ENCODE measurements at regions not wholly inside any gene's neighbourhood (a gene's known extent, or its start where the extent isn't known, plus 50 kb on each side); places are given as distances from the start of the nearest gene placed in this dataset.

DNA sequence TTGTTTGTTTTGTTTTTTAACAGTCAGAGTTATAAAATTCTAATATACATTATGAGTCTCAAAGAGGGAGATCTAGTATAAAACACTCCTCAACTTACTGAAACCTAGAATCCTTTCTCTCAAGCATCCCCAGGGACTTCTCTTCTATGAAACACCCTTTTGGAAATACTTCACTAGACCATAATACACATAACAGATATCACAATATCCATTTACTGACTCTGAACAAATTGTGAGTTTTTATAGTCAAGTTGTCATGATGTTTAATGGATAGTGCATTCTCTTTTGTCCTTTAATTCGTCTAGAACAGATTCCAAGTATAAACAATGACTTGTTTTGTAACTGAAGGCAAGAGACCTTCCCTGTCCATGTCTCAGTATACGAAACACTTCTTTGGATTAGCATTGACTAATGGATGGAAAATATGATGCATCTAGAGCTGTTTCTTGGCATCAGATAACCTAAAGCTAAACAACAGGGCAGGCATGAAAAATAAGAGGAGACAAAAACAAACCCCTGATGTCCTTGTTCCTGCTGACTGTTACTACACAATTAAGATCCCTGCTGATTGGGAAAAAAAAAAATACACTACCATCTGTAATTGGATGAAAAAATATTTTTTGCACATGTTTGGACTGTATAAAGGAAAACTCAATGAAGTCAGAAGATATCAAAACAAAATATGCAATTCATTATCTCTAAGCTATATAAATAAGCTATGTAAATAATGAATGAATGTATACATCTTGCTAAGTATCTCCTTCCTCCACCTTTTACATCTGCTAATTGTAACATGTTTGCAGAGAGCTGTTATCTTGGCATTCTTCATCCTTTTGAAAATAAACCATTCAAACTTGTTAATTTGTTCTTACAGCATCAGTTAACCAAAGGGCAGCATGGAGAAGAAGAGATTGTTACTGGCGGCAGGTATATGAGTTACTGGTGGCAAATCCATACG lies 214.2 kb downstream of the LACC1 start:
- no peak for DNase-seq (ENCODE audit: low spot score in 2 of 2)

DNA sequence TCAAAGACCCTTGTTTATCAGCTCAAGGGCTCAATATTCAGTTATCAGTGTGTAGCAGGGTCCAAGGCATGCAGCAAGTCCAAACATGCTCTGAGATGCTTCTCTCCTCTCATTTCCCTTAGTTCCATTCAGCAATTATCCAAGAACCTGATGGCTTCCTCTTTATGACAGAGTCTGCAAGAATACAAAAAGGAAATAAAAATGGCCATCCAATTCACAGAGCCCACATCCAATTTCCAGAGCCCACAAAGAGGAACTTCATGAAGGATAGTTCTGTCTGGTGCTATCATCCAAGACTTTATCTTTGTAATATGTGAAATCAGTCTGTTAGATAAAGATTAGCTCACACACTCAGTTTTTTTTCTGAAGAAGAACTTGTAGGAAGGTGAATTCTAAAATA lies 217.2 kb downstream of the LACC1 start:
- no peaks in the 10 kb centered on the region for H3K4me1 ChIP-seq
- peaks cover 0 to 8% (median 0%) of the 10 kb centered on the region in 4 donors for H3K9me3 ChIP-seq
- H3K4me3 ChIP-seq = no peak overlapping the region
- TF ChIP-seq, protein P1, sequence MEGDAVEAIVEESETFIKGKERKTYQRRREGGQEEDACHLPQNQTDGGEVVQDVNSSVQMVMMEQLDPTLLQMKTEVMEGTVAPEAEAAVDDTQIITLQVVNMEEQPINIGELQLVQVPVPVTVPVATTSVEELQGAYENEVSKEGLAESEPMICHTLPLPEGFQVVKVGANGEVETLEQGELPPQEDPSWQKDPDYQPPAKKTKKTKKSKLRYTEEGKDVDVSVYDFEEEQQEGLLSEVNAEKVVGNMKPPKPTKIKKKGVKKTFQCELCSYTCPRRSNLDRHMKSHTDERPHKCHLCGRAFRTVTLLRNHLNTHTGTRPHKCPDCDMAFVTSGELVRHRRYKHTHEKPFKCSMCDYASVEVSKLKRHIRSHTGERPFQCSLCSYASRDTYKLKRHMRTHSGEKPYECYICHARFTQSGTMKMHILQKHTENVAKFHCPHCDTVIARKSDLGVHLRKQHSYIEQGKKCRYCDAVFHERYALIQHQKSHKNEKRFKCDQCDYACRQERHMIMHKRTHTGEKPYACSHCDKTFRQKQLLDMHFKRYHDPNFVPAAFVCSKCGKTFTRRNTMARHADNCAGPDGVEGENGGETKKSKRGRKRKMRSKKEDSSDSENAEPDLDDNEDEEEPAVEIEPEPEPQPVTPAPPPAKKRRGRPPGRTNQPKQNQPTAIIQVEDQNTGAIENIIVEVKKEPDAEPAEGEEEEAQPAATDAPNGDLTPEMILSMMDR (IDR thresholded peaks at IDR 0.05) = no peak
- TF ChIP-seq EP300 (IDR thresholded peaks at IDR 0.05) (no peak), POLR2A (IDR thresholded peaks at IDR 0.05) (no peak)
- no peaks in the 10 kb centered on the region for H3K36me3 ChIP-seq
- no peaks in the 10 kb centered on the region for H3K27me3 ChIP-seq
- no peak for DNase-seq (ENCODE audit: low spot score in 2 of 2)
- no peak overlapping the region for H3K27ac ChIP-seq

More for the DNA sequence above, 214.2 kb downstream of the LACC1 start:
- Histone ChIP-seq H3K4me1 (no peaks in the 10 kb centered on the region), H3K4me3 (no peak overlapping the region), H3K36me3 (no peaks in the 10 kb centered on the region), H3K27ac (no peak overlapping the region), H3K27me3 (no peaks in the 10 kb centered on the region), H3K9me3 (no peaks in the 10 kb centered on the region)
- TF ChIP-seq, protein P1 (IDR thresholded peaks at IDR 0.05) = no peak
- TF ChIP-seq EP300 (IDR thresholded peaks at IDR 0.05) (no peak), POLR2A (IDR thresholded peaks at IDR 0.05) (no peak)
- 54 to 56% methylated on average over 4 of the region's 4 CpGs for WGBS, 2 donors

DNA sequence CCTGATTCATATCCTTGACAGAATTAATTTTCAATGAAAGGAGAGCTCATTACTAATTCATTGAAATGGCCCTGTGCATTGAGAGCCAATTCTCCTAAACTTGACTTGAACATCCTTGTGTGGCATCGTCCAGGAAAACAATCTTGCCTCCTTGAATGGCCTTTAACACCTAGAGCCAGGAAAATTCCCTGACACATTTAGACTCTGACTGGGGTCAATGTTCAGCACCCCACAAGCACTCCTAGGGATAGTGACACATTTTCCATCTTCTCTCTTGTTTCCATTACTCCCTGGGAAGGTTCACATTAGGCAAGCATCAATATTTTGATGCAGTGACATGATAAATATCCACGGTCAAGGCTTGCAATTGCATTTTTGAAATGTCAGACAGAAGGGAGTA lies 218.9 kb downstream of the LACC1 start:
- Histone ChIP-seq H3K27me3 (no peaks in the 10 kb centered on the region), H3K36me3 (no peaks in the 10 kb centered on the region), H3K4me1 (peaks cover 0 to 5% (median 0%) of the 10 kb centered on the region in 4 donors), H3K4me3 (no peak overlapping the region), H3K27ac (no peak overlapping the region), H3K9me3 (peaks cover 0 to 8% (median 0%) of the 10 kb centered on the region in 4 donors)
- DNase-seq (ENCODE audit: low spot score in 2 of 2) = no peak
- WGBS, 2 donors = 83 to 98% methylated on average over 2 of the region's 2 CpGs
- TF ChIP-seq POLR2A (IDR thresholded peaks at IDR 0.05) (no peak), EP300 (IDR thresholded peaks at IDR 0.05) (no peak)
- TF ChIP-seq, protein P1 (IDR thresholded peaks at IDR 0.05) = no peak

DNA sequence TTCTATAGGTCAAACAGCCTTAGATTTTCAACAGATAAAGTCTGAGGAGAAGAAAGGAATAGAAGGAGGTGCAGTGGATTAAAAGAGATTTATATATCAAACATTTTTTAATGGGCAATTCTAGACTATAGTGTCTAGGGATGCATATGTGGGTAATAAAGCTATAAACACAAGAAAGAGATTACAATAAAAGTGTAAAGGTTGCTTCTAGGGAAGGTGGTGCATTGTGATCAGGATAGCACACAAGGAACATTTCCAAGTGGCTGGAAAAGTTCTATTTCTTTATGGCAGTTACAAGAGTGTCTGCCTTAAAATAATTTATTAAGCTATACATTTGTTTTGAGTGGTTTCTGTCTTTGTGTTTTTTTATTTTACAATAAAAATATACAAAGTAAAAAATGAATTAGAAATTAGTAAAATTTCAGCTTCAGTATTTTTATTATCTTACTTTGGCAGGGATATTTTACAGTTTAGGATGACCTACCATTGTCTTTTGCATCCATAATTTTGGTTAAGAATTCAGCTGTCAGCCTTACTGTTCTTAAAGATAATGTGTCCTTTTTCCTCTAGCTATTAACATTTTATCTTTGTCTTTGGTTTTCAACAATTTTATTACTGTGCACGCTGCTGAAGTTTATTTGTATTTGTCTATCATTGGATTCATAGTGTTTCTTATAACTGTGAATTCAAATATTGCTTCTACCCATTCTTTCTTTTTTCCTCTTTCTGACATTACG lies 221.8 kb downstream of the LACC1 start:
- H3K4me1 ChIP-seq = peaks cover 0 to 30% (median 7%) of the 10 kb centered on the region in 4 donors
- 48 to 49% methylated on average over 2 of the region's 2 CpGs for WGBS, 2 donors

More for the DNA sequence above, 221.8 kb downstream of the LACC1 start:
- Histone ChIP-seq H3K27ac (no peak overlapping the region), H3K36me3 (no peaks in the 10 kb centered on the region), H3K27me3 (no peaks in the 10 kb centered on the region), H3K4me3 (no peak overlapping the region), H3K9me3 (peaks cover 0 to 8% (median 0%) of the 10 kb centered on the region in 4 donors)
- DNase-seq (ENCODE audit: low spot score in 2 of 2) = no peak
- TF ChIP-seq POLR2A (IDR thresholded peaks at IDR 0.05) (no peak), EP300 (IDR thresholded peaks at IDR 0.05) (no peak)
- TF ChIP-seq, protein P1 (IDR thresholded peaks at IDR 0.05) = no peak

Data from tibial nerve (tissue), 4 donors.